LNCaP clone FGC (cell line): ENCODE measurements at regions not wholly inside any gene's neighbourhood (a gene's known extent, or its start where the extent isn't known, plus 50 kb on each side); places are given as distances from the start of the nearest gene placed in this dataset.

Experiments used
- DNase-seq: peaks from one replicate; pipeline ENCODE4 v3.0.0-alpha.2; 2011; ENCODE audit warnings: low read depth
- H3K4me3 ChIP-seq: 2 replicates; pipeline ENCODE4 v1.5.1; 2011; ENCODE audit warnings: mild to moderate bottlenecking, low read depth, low read length, control low read depth
- CTCF ChIP-seq: IDR thresholded peaks from 2 replicates; pipeline ENCODE4 v1.5.1; 2012; ENCODE audit warnings: mild to moderate bottlenecking; ENCODE audit not compliant: control insufficient read depth, insufficient read depth; ENCODE audit errors: extremely low read depth

- DNase-seq = no peak
- H3K4me3 ChIP-seq = no peak overlapping the region
- TF ChIP-seq CTCF = no peak
These were observed 190.6 kb upstream of the PMEPA1 start for GRCh38 chr20:57900226-57900905.

- TF ChIP-seq CTCF = no peak
- H3K4me3 ChIP-seq = no peak overlapping the region
- no peak for DNase-seq
These were observed 189.7 kb upstream of the PMEPA1 start for GRCh38 chr20:57899554-57899953.

GRCh38 chr20:57898332-57898731 lies 188.5 kb upstream of the PMEPA1 start:
- TF ChIP-seq CTCF = no peak

GRCh38 chr20:57897891-57898290 lies 188.1 kb upstream of the PMEPA1 start:
- no peak for TF ChIP-seq CTCF

More at GRCh38 chr20:57898332-57898731, 188.5 kb upstream of the PMEPA1 start:
- no peak overlapping the region for H3K4me3 ChIP-seq
- DNase-seq = no peak

GRCh38 chr20:57897156-57897874 lies 187.5 kb upstream of the PMEPA1 start:
- DNase-seq = no peak
- H3K4me3 ChIP-seq = no peak overlapping the region
- no peak for TF ChIP-seq CTCF

More at GRCh38 chr20:57897891-57898290, 188.1 kb upstream of the PMEPA1 start:
- no peak for DNase-seq
- no peak overlapping the region for H3K4me3 ChIP-seq

- no peak for TF ChIP-seq CTCF
- DNase-seq = no peak
- H3K4me3 ChIP-seq = no peak overlapping the region
These were observed 186.7 kb upstream of the PMEPA1 start for GRCh38 chr20:57896563-57896962.
